ENCODE measurements at regions not wholly inside any gene's neighbourhood (a gene's known extent, or its start where the extent isn't known, plus 50 kb on each side); places are given as distances from the start of the nearest gene placed in this dataset.

- H3K4me3 ChIP-seq (ENCODE audit: low read length, poor library complexity, severe bottlenecking) = no peak overlapping the region
- H2AFZ ChIP-seq (ENCODE audit: low read length) = no peak overlapping the region
- no peak for TF ChIP-seq EZH2phosphoT487 (IDR thresholded peaks at IDR 0.05; ENCODE audit: borderline replicate concordance)
- no peak for TF ChIP-seq CTCF (conservative IDR thresholded peaks at IDR 0.05; ENCODE audit: low read length)
- no peaks in the 10 kb centered on the region for H3K27me3 ChIP-seq (ENCODE audit: insufficient read depth, low read length, poor library complexity, severe bottlenecking)
- no peak overlapping the region for H3K4me2 ChIP-seq (ENCODE audit: low read depth, low read length, poor library complexity, severe bottlenecking)
- H3K79me2 ChIP-seq (ENCODE audit: insufficient read depth, low read length) = no peaks in the 10 kb centered on the region
- H3K36me3 ChIP-seq (ENCODE audit: insufficient read depth, low read length) = no peaks in the 10 kb centered on the region
- H3K9ac ChIP-seq (ENCODE audit: low read depth, low read length, poor library complexity, severe bottlenecking) = no peak overlapping the region
- no peaks in the 10 kb centered on the region for H3K9me2 ChIP-seq (replicated peaks; ENCODE audit: low read depth, low read length)
- no peaks in the 10 kb centered on the region for H3K4me1 ChIP-seq (ENCODE audit: insufficient read depth, low read length, poor library complexity, severe bottlenecking)
- no peaks in the 10 kb centered on the region for H3F3A ChIP-seq (ENCODE audit: low read depth)
- H3K9me3 ChIP-seq (ENCODE audit: insufficient read depth, low read depth, low read length) = no peaks in the 10 kb centered on the region; the same call in 1 of the 2 replicates
- H4K20me1 ChIP-seq (ENCODE audit: insufficient read depth, low read length, poor library complexity, severe bottlenecking) = no peaks in the 10 kb centered on the region
These were observed 152.7 kb downstream of the TBXT start for GRCh38 chr6:166014966-166015365.

- no peak for TF ChIP-seq CTCF (conservative IDR thresholded peaks at IDR 0.05; ENCODE audit: low read length)
- TF ChIP-seq EZH2phosphoT487 (IDR thresholded peaks at IDR 0.05; ENCODE audit: borderline replicate concordance) = no peak
- Histone ChIP-seq H3K79me2 (ENCODE audit: insufficient read depth, low read length) (no peaks in the 10 kb centered on the region), H3F3A (ENCODE audit: low read depth) (no peaks in the 10 kb centered on the region), H2AFZ (ENCODE audit: low read length) (no peak overlapping the region), H3K4me3 (ENCODE audit: low read length, poor library complexity, severe bottlenecking) (no peak overlapping the region), H3K9me3 (ENCODE audit: insufficient read depth, low read depth, low read length) (no peaks in the 10 kb centered on the region), H3K9ac (ENCODE audit: low read depth, low read length, poor library complexity, severe bottlenecking) (no peak overlapping the region), H3K27me3 (ENCODE audit: insufficient read depth, low read length, poor library complexity, severe bottlenecking) (no peaks in the 10 kb centered on the region), H3K4me2 (ENCODE audit: low read depth, low read length, poor library complexity, severe bottlenecking) (no peak overlapping the region), H3K4me1 (ENCODE audit: insufficient read depth, low read length, poor library complexity, severe bottlenecking) (no peaks in the 10 kb centered on the region), H3K36me3 (ENCODE audit: insufficient read depth, low read length) (no peaks in the 10 kb centered on the region), H3K9me2 (replicated peaks; ENCODE audit: low read depth, low read length) (no peaks in the 10 kb centered on the region), H4K20me1 (ENCODE audit: insufficient read depth, low read length, poor library complexity, severe bottlenecking) (no peaks in the 10 kb centered on the region)
These were observed 157.3 kb downstream of the TBXT start for GRCh38 chr6:166010136-166010960.

- H3K4me2 ChIP-seq (ENCODE audit: low read depth, low read length, poor library complexity, severe bottlenecking) = no peak overlapping the region
- H3K4me1 ChIP-seq (ENCODE audit: insufficient read depth, low read length, poor library complexity, severe bottlenecking) = no peaks in the 10 kb centered on the region
- H3K9ac ChIP-seq (ENCODE audit: low read depth, low read length, poor library complexity, severe bottlenecking) = no peak overlapping the region
- H3F3A ChIP-seq (ENCODE audit: low read depth) = no peaks in the 10 kb centered on the region
- no peaks in the 10 kb centered on the region for H4K20me1 ChIP-seq (ENCODE audit: insufficient read depth, low read length, poor library complexity, severe bottlenecking)
- H3K27me3 ChIP-seq (ENCODE audit: insufficient read depth, low read length, poor library complexity, severe bottlenecking) = no peaks in the 10 kb centered on the region
- no peak overlapping the region for H2AFZ ChIP-seq (ENCODE audit: low read length)
- H3K9me2 ChIP-seq (replicated peaks; ENCODE audit: low read depth, low read length) = no peaks in the 10 kb centered on the region
- TF ChIP-seq EZH2phosphoT487 (IDR thresholded peaks at IDR 0.05; ENCODE audit: borderline replicate concordance) (no peak), CTCF (conservative IDR thresholded peaks at IDR 0.05; ENCODE audit: low read length) (no peak)
- H3K36me3 ChIP-seq (ENCODE audit: insufficient read depth, low read length) = no peaks in the 10 kb centered on the region
- no peaks in the 10 kb centered on the region for H3K9me3 ChIP-seq (ENCODE audit: insufficient read depth, low read depth, low read length)
- H3K4me3 ChIP-seq (ENCODE audit: low read length, poor library complexity, severe bottlenecking) = no peak overlapping the region
- H3K79me2 ChIP-seq (ENCODE audit: insufficient read depth, low read length) = no peaks in the 10 kb centered on the region
These were observed 158.1 kb downstream of the TBXT start for GRCh38 chr6:166009385-166010031.
